K562 (cell line): ENCODE measurements at regions not wholly inside any gene's neighbourhood (a gene's known extent, or its start where the extent isn't known, plus 50 kb on each side); places are given as distances from the start of the nearest gene placed in this dataset.
"Not testable (repeated sequence)": the region's sequence is repeated elsewhere in the genome, so short reads cannot be mapped to it uniquely, and the experiment has no call there.

Experiments used
- ATAC-seq: fragments of 200-7000 bp; cut with Tn5 transposase; 3 replicates; pipeline ENCODE4 v1.9.1; 2020; ENCODE audit warnings: moderate library complexity
- BruUV-seq: library from RNA; stranded (reverse); fragments of 400-500 nt; replicated peaks from 2 replicates; lab custom pipeline; 2021; lab: Mats Ljungman, UMichigan
- CTCF ChIA-PET: fragments of 300-600 bp; formaldehyde crosslinking; extraction: SDS; loops from one replicate; lab custom pipeline; 2021; ENCODE audit warnings: low intra/inter-chr PET ratio; lab: Yijun Ruan, JAX
- POLR2A ChIA-PET: fragments of 300-600, 350-650 bp; sonication (Branson Sonifier 250); formaldehyde crosslinking; extraction: SDS; loops from one replicate; lab custom pipeline; 2021; ENCODE audit warnings: antibody characterized with exemption, inconsistent platforms; lab: Yijun Ruan, JAX
- DNase-seq, 4 experiments: peaks; one replicate each; pipeline versions ENCODE4 v3.0.0 to v3.0.0-alpha.2; 2011 to 2018; ENCODE audit warnings: low spot score in 3 of 4, mixed read lengths in 3 of 4; ENCODE audit errors: extremely low read depth in 1 of 4
- FAIRE-seq: peaks from 2 replicates; lab custom pipeline; 2011; peaks lifted over from hg19 to GRCh38; lab: Jason Lieb, UNC
- H2AFZ ChIP-seq: 2 replicates; pipeline ENCODE4 v1.6.0; 2011; ENCODE audit warnings: low read depth, low read length, control low read depth, inconsistent platforms
- H3K27ac ChIP-seq: fragments of 200-600 bp; 3 replicates; pipeline ENCODE4 v1.8.0; 2011; ENCODE audit warnings: low read depth, mild to moderate bottlenecking, control low read depth, inconsistent platforms, low read length, moderate library complexity, mixed read lengths; ENCODE audit errors: extremely low read depth
- H3K27me3 ChIP-seq, 2 experiments: fragments of 300-600 bp in 1 of 2; 2 replicates in 1 of 2; 3 replicates in 1 of 2; pipeline versions ENCODE4 v1.6.0 to v1.8.0; 2011; ENCODE audit warnings: inconsistent platforms in 2 of 2, low read length in 2 of 2, mild to moderate bottlenecking in 1 of 2, mixed read lengths in 1 of 2, moderate library complexity in 1 of 2; ENCODE audit not compliant: control insufficient read depth in 2 of 2, insufficient read depth in 2 of 2
- H3K36me3 ChIP-seq: fragments of 300-600 bp; 3 replicates; pipeline ENCODE4 v1.8.0; 2011; ENCODE audit warnings: mild to moderate bottlenecking, low read length, inconsistent platforms; ENCODE audit not compliant: control insufficient read depth, insufficient read depth
- H3K4me1 ChIP-seq, 2 experiments: fragments of 200-600 bp in 1 of 2; replicated peaks in 1 of 2; 2 replicates in 1 of 2; 3 replicates in 1 of 2; pipeline versions ENCODE4 v1.5.1 to v1.8.0; 2011; ENCODE audit warnings: inconsistent platforms in 2 of 2, low read length in 2 of 2, mild to moderate bottlenecking in 1 of 2, mixed read lengths in 1 of 2, moderate library complexity in 1 of 2; ENCODE audit not compliant: control insufficient read depth in 2 of 2, insufficient read depth in 2 of 2
- H3K4me2 ChIP-seq: 2 replicates; pipeline ENCODE4 v1.6.1; 2011; ENCODE audit warnings: low read length, control low read depth, inconsistent platforms, mixed read lengths; ENCODE audit not compliant: insufficient read depth
- H3K4me3 ChIP-seq: fragments of 200-600 bp; sonication (generic), shearing (Covaris generic); 2 replicates; pipeline ENCODE4 v1.5.1; 2016; ENCODE audit warnings: control low read depth, inconsistent platforms
- H3K79me2 ChIP-seq: fragments of 200-600 bp; 3 replicates; pipeline ENCODE4 v1.8.0; 2011; ENCODE audit warnings: low read length, inconsistent platforms; ENCODE audit not compliant: control insufficient read depth, insufficient read depth
- H3K9ac ChIP-seq, 2 experiments: 2 replicates each; pipeline versions ENCODE4 v1.6.0 to v1.6.1; 2011; ENCODE audit warnings: low read depth in 2 of 2, low read length in 2 of 2, control low read depth in 1 of 2, inconsistent platforms in 1 of 2, mild to moderate bottlenecking in 1 of 2, mixed read lengths in 1 of 2; ENCODE audit not compliant: insufficient read depth in 1 of 2
- H3K9me1 ChIP-seq: one replicate; pipeline ENCODE4 v1.6.0; 2011; ENCODE audit warnings: inconsistent platforms, mild to moderate bottlenecking, low read length, moderate library complexity; ENCODE audit not compliant: control insufficient read depth, insufficient read depth
- H3K9me3 ChIP-seq: replicated peaks from 2 replicates; pipeline ENCODE4 v1.5.1; 2011; ENCODE audit warnings: low read depth, low read length, inconsistent platforms; ENCODE audit not compliant: control insufficient read depth, insufficient read depth
- H4K20me1 ChIP-seq: replicated peaks from 2 replicates; pipeline ENCODE4 v1.6.1; 2011; ENCODE audit warnings: low read length, inconsistent platforms, mixed read lengths; ENCODE audit not compliant: control insufficient read depth, insufficient read depth
- E2F3 ChIP-seq: fragments of 250-450 bp; sonication (Bioruptor Pico); IDR thresholded peaks from 2 replicates; pipeline ENCODE4 v1.4.0; 2020; ENCODE audit warnings: mild to moderate bottlenecking
- ELF4 ChIP-seq: fragments of 450-650 bp; formaldehyde crosslinking; IDR thresholded peaks from 2 replicates; pipeline ENCODE4 v1.4.0; 2022; ENCODE audit warnings: missing genetic modification characterization
- MGA ChIP-seq: fragments of 450-650 bp; IDR thresholded peaks from 2 replicates; pipeline ENCODE4 v1.6.1; 2016; ENCODE audit warnings: mild to moderate bottlenecking, moderate library complexity
- NRF1 ChIP-seq, 2 experiments: fragments of 450-650 bp; IDR thresholded peaks in 1 of 2; conservative IDR thresholded peaks in 1 of 2; 2 replicates each; pipeline ENCODE4 v1.6.1; 2014; ENCODE audit warnings: mild to moderate bottlenecking in 2 of 2
- PHF20 ChIP-seq: fragments of 450-650 bp; IDR thresholded peaks from 2 replicates; pipeline ENCODE4 v1.6.1; 2018; ENCODE audit not compliant: partially characterized antibody
- WGBS: fragments of 100-300 bp; shearing (Covaris generic); methylation state at CpG from one replicate; pipeline ENCODE4 v1.1.6; 2016; ENCODE audit warnings: low coverage, mixed read lengths; ENCODE audit not compliant: insufficient coverage; ENCODE audit errors: missing lambda C conversion rate; 5-methylcytosine and 5-hydroxymethylcytosine counted together
- in situ Hi-C: fragments of 300-500 bp; cut with MboI; formaldehyde crosslinking; loops from 4 replicates; pipeline ENCODE4 v1.15.0; 2018; ENCODE audit warnings: inconsistent platforms, mixed read lengths
- intact Hi-C: fragments of 100-400 bp; cut with micrococcal nuclease; formaldehyde crosslinking; loops from 2 replicates; pipeline ENCODE4 v1.14.2; 2022

GRCh38 chr1:228632858-228633257 is 102.4 kb upstream of the RHOU start:
- H3K79me2 ChIP-seq, H3K9me3 ChIP-seq, ATAC-seq, BruUV-seq, H3K4me3 ChIP-seq, in situ Hi-C loops, H3K36me3 ChIP-seq, DNase-seq, CTCF ChIA-PET, H3K27me3 ChIP-seq, H2AFZ ChIP-seq, intact Hi-C loops, H3K9me1 ChIP-seq, H3K27ac ChIP-seq, POLR2A ChIA-PET, H3K4me2 ChIP-seq, FAIRE-seq, H3K9ac ChIP-seq, H3K4me1 ChIP-seq, H4K20me1 ChIP-seq: not testable (repeated sequence)
- WGBS = 50% methylated on average over 2 of the region's 42 CpGs

DNA sequence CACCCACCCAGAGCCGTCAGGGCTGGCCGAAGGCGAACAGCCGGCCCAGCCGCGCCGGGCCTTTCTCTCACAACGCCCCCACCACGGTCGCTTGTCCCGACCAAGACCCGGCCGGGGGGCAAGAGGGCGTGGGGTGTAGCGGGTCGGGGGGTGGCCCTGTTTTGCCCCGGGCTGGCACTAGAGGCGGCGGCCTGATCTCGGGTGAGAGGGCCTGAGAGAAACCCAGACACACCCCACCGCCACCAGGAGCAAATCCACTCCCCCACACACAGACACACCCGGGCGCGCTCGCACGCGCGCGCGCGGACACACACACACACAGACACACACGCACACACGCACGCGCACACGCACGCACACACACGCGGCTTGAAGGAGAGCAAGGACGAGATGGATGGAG is 100.0 kb upstream of the RHOU start:
- H3K79me2 ChIP-seq, H4K20me1 ChIP-seq, H3K9me1 ChIP-seq, intact Hi-C loops, DNase-seq, FAIRE-seq, H2AFZ ChIP-seq, H3K4me3 ChIP-seq, H3K4me1 ChIP-seq, H3K4me2 ChIP-seq, BruUV-seq, POLR2A ChIA-PET, in situ Hi-C loops, H3K9me3 ChIP-seq, ATAC-seq, H3K36me3 ChIP-seq, CTCF ChIA-PET, H3K27me3 ChIP-seq, H3K27ac ChIP-seq, H3K9ac ChIP-seq: not testable (repeated sequence)
- TF ChIP-seq PHF20 (peak; percentile 29), NRF1 (conservative IDR thresholded peaks at IDR 0.05 in 1 of 2, IDR thresholded peaks at IDR 0.05 in 1 of 2) (peak; percentile 29 to 45; a peak in 3 of 4 replicates), MGA (peak; percentile 38; the same call in 1 of the 2 replicates), ELF4 (CRISPR knock-in tag) (0 out of 2 replicates have a peak, but pooled peaks have one; percentile 35), E2F3 (CRISPR knock-in tag) (0 out of 2 replicates have a peak, but pooled peaks have one; percentile 36)
- WGBS = 47% methylated on average over 36 of the region's 40 CpGs
